VCaP (cell line): ENCODE measurements at regions not wholly inside any gene's neighbourhood (a gene's known extent, or its start where the extent isn't known, plus 50 kb on each side); places are given as distances from the start of the nearest gene placed in this dataset.
"Not testable (repeated sequence)": the region's sequence is repeated elsewhere in the genome, so short reads cannot be mapped to it uniquely, and the experiment has no call there.

ENCODE experiments used
- H3K27ac ChIP-seq: fragments of 450-650 bp; 2 replicates; pipeline ENCODE4 v1.5.1; 2017
- TF ChIP-seq, protein P1 (sequence below): fragments of 450-650 bp; conservative IDR thresholded peaks from 2 replicates; pipeline ENCODE4 v1.5.1; 2017; ENCODE audit warnings: mild to moderate bottlenecking, moderate library complexity

DNA sequence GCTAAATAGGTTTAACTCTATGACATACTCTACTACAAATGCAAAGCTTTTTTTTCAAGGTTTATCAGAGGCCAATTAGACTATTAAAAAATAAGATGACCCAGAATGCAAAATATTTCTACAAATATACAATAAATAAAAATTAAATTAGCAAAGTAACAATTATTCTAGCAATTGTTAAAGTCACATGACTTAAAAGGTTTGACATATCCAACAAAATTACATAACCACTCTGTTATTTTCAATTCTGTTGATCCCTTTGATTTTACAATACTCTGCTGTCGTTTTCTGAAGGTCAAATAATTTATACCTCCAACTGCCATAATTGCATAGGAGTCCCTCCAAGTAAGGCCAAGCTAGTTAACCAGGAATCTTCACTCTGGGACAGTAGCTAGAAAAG, 292.6 kb upstream of the MIR17HG start:
- TF ChIP-seq, protein P1, sequence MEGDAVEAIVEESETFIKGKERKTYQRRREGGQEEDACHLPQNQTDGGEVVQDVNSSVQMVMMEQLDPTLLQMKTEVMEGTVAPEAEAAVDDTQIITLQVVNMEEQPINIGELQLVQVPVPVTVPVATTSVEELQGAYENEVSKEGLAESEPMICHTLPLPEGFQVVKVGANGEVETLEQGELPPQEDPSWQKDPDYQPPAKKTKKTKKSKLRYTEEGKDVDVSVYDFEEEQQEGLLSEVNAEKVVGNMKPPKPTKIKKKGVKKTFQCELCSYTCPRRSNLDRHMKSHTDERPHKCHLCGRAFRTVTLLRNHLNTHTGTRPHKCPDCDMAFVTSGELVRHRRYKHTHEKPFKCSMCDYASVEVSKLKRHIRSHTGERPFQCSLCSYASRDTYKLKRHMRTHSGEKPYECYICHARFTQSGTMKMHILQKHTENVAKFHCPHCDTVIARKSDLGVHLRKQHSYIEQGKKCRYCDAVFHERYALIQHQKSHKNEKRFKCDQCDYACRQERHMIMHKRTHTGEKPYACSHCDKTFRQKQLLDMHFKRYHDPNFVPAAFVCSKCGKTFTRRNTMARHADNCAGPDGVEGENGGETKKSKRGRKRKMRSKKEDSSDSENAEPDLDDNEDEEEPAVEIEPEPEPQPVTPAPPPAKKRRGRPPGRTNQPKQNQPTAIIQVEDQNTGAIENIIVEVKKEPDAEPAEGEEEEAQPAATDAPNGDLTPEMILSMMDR = no peak
- no peak overlapping the region for H3K27ac ChIP-seq

DNA sequence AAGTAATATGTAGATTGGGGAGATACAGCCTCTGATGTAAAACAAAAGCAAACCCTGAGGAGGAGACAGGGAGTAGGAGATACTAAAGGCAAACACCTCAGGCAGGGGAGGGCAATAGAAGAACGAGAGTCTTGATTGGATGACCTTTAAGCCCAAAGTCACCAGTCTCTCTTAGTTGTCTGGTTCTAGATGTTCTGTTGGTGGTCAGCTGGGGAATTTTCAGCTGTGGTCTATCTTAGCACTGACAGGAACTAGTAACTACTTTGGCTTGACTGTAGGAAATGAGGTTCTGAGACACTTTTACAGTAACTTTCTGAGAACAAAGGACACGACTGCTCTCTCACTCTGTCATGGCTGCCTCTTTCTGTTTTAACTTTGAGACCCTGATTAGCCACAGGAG, 290.7 kb upstream of the MIR17HG start:
- TF ChIP-seq, protein P1 = no peak

DNA sequence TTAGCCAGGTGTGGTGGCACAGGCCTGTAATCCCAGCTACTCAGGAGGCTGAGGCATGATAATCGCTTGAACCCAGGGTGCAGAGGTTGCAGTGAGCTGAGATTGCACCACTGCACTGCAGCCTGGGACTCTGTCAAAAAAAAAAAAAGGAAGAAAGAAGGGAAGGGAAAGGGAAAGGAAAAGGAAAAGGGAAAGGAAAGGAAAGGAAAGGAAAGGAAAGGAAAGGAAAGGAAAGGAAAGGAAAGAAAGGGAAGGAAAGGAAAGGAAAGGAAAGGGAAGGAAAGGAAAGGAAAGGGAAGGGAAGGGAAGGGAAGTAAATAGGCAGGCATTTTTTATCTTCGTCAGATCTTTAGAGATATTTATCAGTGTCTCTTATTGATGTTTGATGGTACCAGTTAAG, 290.0 kb upstream of the MIR17HG start:
- H3K27ac ChIP-seq = not testable (repeated sequence)

More for the DNA sequence above, 290.7 kb upstream of the MIR17HG start:
- H3K27ac ChIP-seq = no peak overlapping the region

DNA sequence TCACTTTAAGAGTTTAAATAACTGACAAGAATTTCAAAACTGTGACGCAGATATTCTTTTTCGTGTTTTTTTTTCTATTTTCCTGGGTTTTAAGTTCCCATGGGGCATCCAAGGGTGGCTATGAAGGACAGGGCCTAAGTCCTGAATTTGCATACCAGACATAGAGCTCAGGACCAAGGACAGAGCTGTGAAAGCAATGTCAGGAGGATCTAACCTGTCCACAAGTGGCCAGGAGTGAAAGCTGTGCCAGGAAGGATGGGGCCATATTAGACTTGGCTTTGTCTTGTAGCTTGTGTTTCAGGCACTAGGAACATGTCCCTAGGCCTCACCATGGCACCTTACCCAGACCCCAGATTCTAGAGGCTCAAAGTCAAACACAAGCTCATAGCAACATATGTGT, 289.4 kb upstream of the MIR17HG start:
- TF ChIP-seq, protein P1 = no peak
- no peak overlapping the region for H3K27ac ChIP-seq

DNA sequence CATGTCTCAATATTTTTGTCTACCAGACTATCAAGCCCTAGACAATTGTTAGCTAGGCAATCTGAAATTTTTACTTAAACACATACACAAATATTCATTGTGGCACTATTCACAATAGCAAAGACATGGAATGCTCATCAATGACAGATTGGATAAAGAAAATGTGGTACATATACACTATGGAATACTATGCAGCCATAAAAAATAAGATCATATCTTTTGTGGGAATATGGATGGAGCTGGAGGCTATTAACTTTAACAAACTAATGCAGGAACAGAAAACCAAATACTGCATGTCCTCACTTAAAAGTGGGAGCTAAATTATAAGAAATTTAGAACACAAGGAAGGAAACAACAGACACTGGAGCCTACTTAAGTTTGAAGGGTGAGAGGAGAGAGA, 288.6 kb upstream of the MIR17HG start:
- TF ChIP-seq, protein P1 = no peak
- H3K27ac ChIP-seq = no peak overlapping the region

DNA sequence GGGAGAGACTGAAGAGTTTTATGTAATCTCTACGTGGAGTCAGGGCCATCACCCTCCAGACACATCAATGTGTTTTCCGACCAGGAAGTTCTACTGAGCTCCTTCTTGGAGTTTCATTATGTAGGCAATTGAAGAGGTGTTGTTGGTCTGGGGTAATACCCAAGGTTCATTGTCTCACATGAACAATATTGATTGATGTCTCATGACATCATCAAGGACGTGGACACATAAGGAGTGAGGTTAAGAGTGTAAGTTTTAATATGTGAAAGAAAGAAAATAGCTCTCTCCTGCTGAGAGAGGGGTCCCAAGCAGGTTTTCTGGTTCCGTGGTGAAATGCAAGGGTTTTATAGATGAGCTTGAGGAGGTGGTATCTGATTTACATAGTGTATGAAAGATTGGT, 280.7 kb upstream of the MIR17HG start:
- TF ChIP-seq, protein P1 = no peak
- H3K27ac ChIP-seq = no peak overlapping the region

DNA sequence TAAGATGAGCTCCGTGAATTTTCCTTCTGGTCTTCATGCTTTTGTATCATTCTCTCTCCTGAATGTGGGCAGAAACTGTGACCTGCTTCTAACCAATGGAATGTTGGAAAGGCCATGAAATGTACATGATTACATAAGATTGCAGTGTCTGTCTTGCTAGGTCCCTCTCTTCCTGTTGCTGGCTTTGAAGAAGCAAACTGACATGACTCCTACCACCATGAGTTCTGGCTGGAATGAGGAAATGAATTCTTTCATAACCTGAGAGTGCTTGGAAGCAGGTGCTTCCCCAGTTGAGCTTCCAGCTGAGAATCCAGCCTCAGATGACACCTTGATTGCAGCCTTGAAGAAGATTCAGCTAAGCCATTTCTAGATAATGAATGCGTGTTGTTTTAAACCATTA, 275.0 kb upstream of the MIR17HG start:
- TF ChIP-seq, protein P1 = no peak
- no peak overlapping the region for H3K27ac ChIP-seq

DNA sequence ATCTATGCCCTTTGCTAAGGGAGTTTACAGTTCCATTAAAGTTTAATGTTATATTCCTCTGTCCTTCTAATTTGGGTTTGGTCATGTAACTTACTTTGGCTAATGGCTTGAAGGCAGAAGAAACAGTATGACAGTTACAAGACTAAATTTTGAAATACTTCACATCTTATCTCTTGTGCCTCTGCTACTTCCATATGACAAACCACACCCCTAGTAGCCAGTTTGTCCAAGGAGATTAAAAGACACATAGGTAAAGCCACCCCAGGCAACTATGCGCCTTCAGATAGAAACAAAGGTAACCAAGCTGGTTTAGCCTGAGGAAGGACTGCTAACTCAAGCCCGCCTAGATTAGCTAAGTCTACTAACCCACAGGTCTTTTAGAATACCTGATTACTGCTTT, 273.4 kb upstream of the MIR17HG start:
- H3K27ac ChIP-seq = no peak overlapping the region
- TF ChIP-seq, protein P1 = no peak
